ENCODE measurements at regions not wholly inside any gene's neighbourhood (a gene's known extent, or its start where the extent isn't known, plus 50 kb on each side); places are given as distances from the start of the nearest gene placed in this dataset.

GRCh38 chr2:52117299-52117698 is 1085.4 kb upstream of the NRXN1 start:
- no peak for TF ChIP-seq CTCF (IDR thresholded peaks at IDR 0.05; ENCODE audit: low read depth, low read length, poor library complexity, severe bottlenecking)
- TF ChIP-seq EZH2phosphoT487 (IDR thresholded peaks at IDR 0.05; ENCODE audit: borderline replicate concordance, low read length): no peak

All from DOHH2 (cell line).